HEK293 (cell line): ENCODE measurements at regions not wholly inside any gene's neighbourhood (a gene's known extent, or its start where the extent isn't known, plus 50 kb on each side); places are given as distances from the start of the nearest gene placed in this dataset.

Experiments used
- CTCF ChIA-PET: fragments of 350-600 bp; formaldehyde crosslinking; extraction: SDS; loops from one replicate; lab custom pipeline; 2021; ENCODE audit warnings: antibody characterized with exemption; lab: Yijun Ruan, JAX
- POLR2A ChIA-PET: fragments of 300-600 bp; formaldehyde crosslinking; extraction: SDS; loops from one replicate; lab custom pipeline; 2020; ENCODE audit warnings: antibody characterized with exemption, inconsistent platforms; lab: Yijun Ruan, JAX
- H3K27ac ChIP-seq: fragments of 200-500 bp; sonication (Bioruptor generic); 2 replicates; pipeline ENCODE4 v1.5.1; 2014; ENCODE audit warnings: low read depth, low read length, control low read depth, inconsistent platforms; ENCODE audit errors: extremely low read depth
- H3K36me3 ChIP-seq, 2 experiments: fragments of 200-500 bp in 1 of 2; sonication (Bioruptor generic) in 1 of 2; 1 replicate in 1 of 2; 2 replicates in 1 of 2; pipeline ENCODE4 v1.5.1; 2014 to 2017; ENCODE audit warnings: inconsistent platforms in 2 of 2, low read length in 2 of 2; ENCODE audit not compliant: control insufficient read depth in 2 of 2, insufficient read depth in 1 of 2
- H3K4me1 ChIP-seq: fragments of 200-500 bp; sonication (Bioruptor generic); 2 replicates; pipeline ENCODE4 v1.5.1; 2014; ENCODE audit warnings: mild to moderate bottlenecking, low read length, inconsistent platforms; ENCODE audit not compliant: control insufficient read depth, insufficient read depth
- H3K4me3 ChIP-seq: 2 replicates; pipeline ENCODE4 v1.5.1; 2011; ENCODE audit warnings: low read depth, mild to moderate bottlenecking, control low read depth, low read length, moderate library complexity
- H3K9me3 ChIP-seq: fragments of 200-500 bp; sonication (Bioruptor generic); 2 replicates; pipeline ENCODE4 v1.5.1; 2014; ENCODE audit warnings: low read depth, low read length, inconsistent platforms; ENCODE audit not compliant: control insufficient read depth, insufficient read depth
- ELK4 ChIP-seq: IDR thresholded peaks from 2 replicates; pipeline ENCODE4 v1.6.1; 2011; ENCODE audit warnings: mild to moderate bottlenecking, low read depth, low read length, borderline replicate concordance
- GFI1B ChIP-seq: fragments of 450-650 bp; formaldehyde crosslinking; IDR thresholded peaks from 2 replicates; pipeline ENCODE4 v1.5.1; 2016; ENCODE audit warnings: missing biosample characterization, missing genetic modification characterization
- GLI2 ChIP-seq: fragments of 450-650 bp; formaldehyde crosslinking; IDR thresholded peaks from 2 replicates; pipeline ENCODE4; 2017; ENCODE audit warnings: missing biosample characterization, missing genetic modification characterization, low read depth, borderline replicate concordance
- GLI4 ChIP-seq: fragments of 450-650 bp; formaldehyde crosslinking; IDR thresholded peaks from 2 replicates; pipeline ENCODE4 v1.5.1; 2016; ENCODE audit warnings: missing biosample characterization, missing genetic modification characterization
- INSM2 ChIP-seq: fragments of 450-650 bp; formaldehyde crosslinking; IDR thresholded peaks from 2 replicates; pipeline ENCODE4 v1.5.1; 2016; ENCODE audit warnings: missing biosample characterization, missing genetic modification characterization
- KLF7 ChIP-seq: fragments of 450-650 bp; formaldehyde crosslinking; IDR thresholded peaks from 2 replicates; pipeline ENCODE4 v1.5.1; 2016; ENCODE audit warnings: missing biosample characterization, missing genetic modification characterization, borderline replicate concordance
- KLF9 ChIP-seq: fragments of 450-650 bp; formaldehyde crosslinking; IDR thresholded peaks from 2 replicates; pipeline ENCODE4 v1.5.1; 2016; ENCODE audit warnings: missing biosample characterization, missing genetic modification characterization, low read depth
- PRDM4 ChIP-seq: fragments of 450-650 bp; formaldehyde crosslinking; IDR thresholded peaks from 2 replicates; pipeline ENCODE4 v1.5.1; 2017; ENCODE audit warnings: missing biosample characterization, missing genetic modification characterization
- ZBTB21 ChIP-seq: fragments of 450-650 bp; formaldehyde crosslinking; IDR thresholded peaks from 2 replicates; pipeline ENCODE4 v1.5.1; 2017; ENCODE audit warnings: missing biosample characterization, missing genetic modification characterization
- ZNF132 ChIP-seq: fragments of 450-650 bp; formaldehyde crosslinking; IDR thresholded peaks from 2 replicates; pipeline ENCODE4 v1.5.1; 2017; ENCODE audit warnings: missing biosample characterization, missing genetic modification characterization, borderline replicate concordance
- ZNF19 ChIP-seq: fragments of 450-650 bp; formaldehyde crosslinking; IDR thresholded peaks from 2 replicates; pipeline ENCODE4; 2016; ENCODE audit warnings: missing biosample characterization, missing genetic modification characterization, low read depth
- ZNF501 ChIP-seq: fragments of 450-650 bp; formaldehyde crosslinking; IDR thresholded peaks from 2 replicates; pipeline ENCODE4 v1.5.1; 2016; ENCODE audit warnings: missing biosample characterization, missing genetic modification characterization
- ZNF529 ChIP-seq: fragments of 450-650 bp; formaldehyde crosslinking; IDR thresholded peaks from 2 replicates; pipeline ENCODE4 v1.5.1; 2017; ENCODE audit warnings: missing genetic modification characterization, missing biosample characterization; ENCODE audit not compliant: insufficient replicate concordance
- ZNF544 ChIP-seq: fragments of 450-650 bp; formaldehyde crosslinking; IDR thresholded peaks from 2 replicates; pipeline ENCODE4 v1.5.0; 2017; ENCODE audit warnings: missing biosample characterization, missing genetic modification characterization
- ZNF558 ChIP-seq: fragments of 450-650 bp; formaldehyde crosslinking; IDR thresholded peaks from 2 replicates; pipeline ENCODE4 v1.5.1; 2016; ENCODE audit warnings: missing biosample characterization, missing genetic modification characterization
- ZNF660 ChIP-seq: fragments of 450-650 bp; IDR thresholded peaks from 2 replicates; pipeline ENCODE4 v1.5.1; 2018; ENCODE audit warnings: missing biosample characterization, mild to moderate bottlenecking, missing genetic modification characterization
- ZNF664 ChIP-seq: fragments of 450-650 bp; formaldehyde crosslinking; IDR thresholded peaks from 2 replicates; pipeline ENCODE4 v1.5.1; 2016; ENCODE audit warnings: missing biosample characterization, missing genetic modification characterization
- ZNF776 ChIP-seq: fragments of 450-650 bp; formaldehyde crosslinking; IDR thresholded peaks from 2 replicates; pipeline ENCODE4 v1.5.0; 2017; ENCODE audit warnings: missing biosample characterization, missing genetic modification characterization, borderline replicate concordance
- ZNF843 ChIP-seq: fragments of 450-650 bp; formaldehyde crosslinking; IDR thresholded peaks from 2 replicates; pipeline ENCODE4 v1.5.1; 2016; ENCODE audit warnings: missing biosample characterization, missing genetic modification characterization
- ZSCAN16 ChIP-seq: fragments of 450-650 bp; formaldehyde crosslinking; IDR thresholded peaks from 2 replicates; pipeline ENCODE4 v1.5.1; 2016; ENCODE audit warnings: missing biosample characterization, missing genetic modification characterization
- ZXDB ChIP-seq: fragments of 450-650 bp; formaldehyde crosslinking; IDR thresholded peaks from 2 replicates; pipeline ENCODE4 v1.5.1; 2016; ENCODE audit warnings: missing biosample characterization, missing genetic modification characterization
- TF ChIP-seq, protein P1 (sequence below): fragments of 450-650 bp; formaldehyde crosslinking; IDR thresholded peaks from 2 replicates; pipeline ENCODE4 v1.5.1; 2016; ENCODE audit warnings: missing biosample characterization, missing genetic modification characterization
- TF ChIP-seq, protein P2 (sequence below): fragments of 450-650 bp; formaldehyde crosslinking; IDR thresholded peaks from 2 replicates; pipeline ENCODE4 v1.5.1; 2016; ENCODE audit warnings: missing biosample characterization, missing genetic modification characterization

DNA sequence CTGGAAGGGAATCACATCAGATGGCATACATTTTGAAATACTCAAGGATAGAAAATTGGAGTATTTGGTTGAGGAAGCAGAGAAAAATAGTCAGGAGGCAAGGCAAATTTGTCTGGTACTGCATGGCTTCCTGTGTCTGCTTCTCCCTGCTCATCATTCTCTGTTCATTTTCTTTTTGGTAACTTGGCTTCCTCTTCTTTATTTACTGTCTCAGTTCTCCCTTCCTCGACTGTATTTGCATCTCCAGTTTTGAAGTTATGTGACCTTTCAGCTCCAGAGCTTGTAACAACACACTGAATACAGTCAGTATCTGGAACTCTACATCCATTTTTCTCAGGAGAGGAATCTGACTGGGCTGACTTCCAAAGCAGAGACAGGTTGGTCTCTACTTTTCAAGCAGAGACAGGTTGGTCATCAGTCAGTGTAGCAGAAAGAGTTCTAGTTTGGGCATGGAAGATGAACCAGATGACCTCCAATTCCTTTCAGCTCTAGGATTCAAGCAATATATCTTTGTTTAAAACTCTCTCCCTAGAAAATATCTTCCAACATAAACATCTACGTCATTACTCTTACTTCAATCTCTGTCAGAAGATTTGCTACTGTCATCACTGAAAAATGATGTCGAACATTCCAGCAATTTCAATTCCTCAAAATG is 571.2 kb downstream of the ADGRL2 start:
- Histone ChIP-seq H3K36me3 (no peaks in the 10 kb centered on the region), H3K27ac (no peak overlapping the region), H3K4me1 (no peaks in the 10 kb centered on the region), H3K9me3 (no peaks in the 10 kb centered on the region), H3K4me3 (no peak overlapping the region)
- CTCF ChIA-PET, result no interaction called here
- TF ChIP-seq ZNF558 (tag by site-specific recombination) (no peak), PRDM4 (no peak), ZBTB21 (tag by site-specific recombination) (no peak), ZNF501 (tag by site-specific recombination) (no peak), KLF7 (tag by site-specific recombination) (no peak), ZNF529 (tag by site-specific recombination) (no peak), ZNF544 (tag by site-specific recombination) (no peak), ZNF776 (tag by site-specific recombination) (no peak), GLI4 (no peak), ZNF664 (tag by site-specific recombination) (no peak), GFI1B (tag by site-specific recombination) (no peak), ZSCAN16 (tag by site-specific recombination) (no peak)
- TF ChIP-seq, protein P1, sequence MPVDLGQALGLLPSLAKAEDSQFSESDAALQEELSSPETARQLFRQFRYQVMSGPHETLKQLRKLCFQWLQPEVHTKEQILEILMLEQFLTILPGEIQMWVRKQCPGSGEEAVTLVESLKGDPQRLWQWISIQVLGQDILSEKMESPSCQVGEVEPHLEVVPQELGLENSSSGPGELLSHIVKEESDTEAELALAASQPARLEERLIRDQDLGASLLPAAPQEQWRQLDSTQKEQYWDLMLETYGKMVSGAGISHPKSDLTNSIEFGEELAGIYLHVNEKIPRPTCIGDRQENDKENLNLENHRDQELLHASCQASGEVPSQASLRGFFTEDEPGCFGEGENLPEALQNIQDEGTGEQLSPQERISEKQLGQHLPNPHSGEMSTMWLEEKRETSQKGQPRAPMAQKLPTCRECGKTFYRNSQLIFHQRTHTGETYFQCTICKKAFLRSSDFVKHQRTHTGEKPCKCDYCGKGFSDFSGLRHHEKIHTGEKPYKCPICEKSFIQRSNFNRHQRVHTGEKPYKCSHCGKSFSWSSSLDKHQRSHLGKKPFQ (tag by site-specific recombination), result no peak
- POLR2A ChIA-PET, result no interaction called here

DNA sequence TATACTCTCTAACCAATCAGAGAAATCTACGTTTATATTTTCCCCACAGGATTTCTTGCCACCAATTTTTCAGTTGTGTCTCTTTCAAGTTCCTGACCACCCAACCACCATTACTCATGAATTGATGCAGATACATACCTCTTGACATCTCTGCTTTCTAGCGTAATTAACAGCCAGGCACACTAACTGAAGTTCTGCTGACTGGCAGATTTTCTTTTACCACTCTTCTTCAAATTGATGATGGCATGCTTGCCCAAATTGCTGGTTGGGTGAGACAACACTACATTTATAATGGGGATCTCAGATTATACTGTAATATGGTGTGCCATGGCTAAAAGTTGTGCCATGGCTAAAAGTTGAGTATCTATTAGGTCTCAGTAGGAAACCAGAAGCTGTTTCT is 566.7 kb downstream of the ADGRL2 start:
- H3K4me1 ChIP-seq, result no peaks in the 10 kb centered on the region
- CTCF ChIA-PET, result no interaction called here
- H3K27ac ChIP-seq, result no peak overlapping the region
- H3K36me3 ChIP-seq, result no peaks in the 10 kb centered on the region
- POLR2A ChIA-PET, result no interaction called here
- H3K9me3 ChIP-seq, result no peaks in the 10 kb centered on the region
- no peak overlapping the region for H3K4me3 ChIP-seq
- no peak for TF ChIP-seq KLF7 (tag by site-specific recombination)
- no peak for TF ChIP-seq ZXDB
- TF ChIP-seq, protein P2, sequence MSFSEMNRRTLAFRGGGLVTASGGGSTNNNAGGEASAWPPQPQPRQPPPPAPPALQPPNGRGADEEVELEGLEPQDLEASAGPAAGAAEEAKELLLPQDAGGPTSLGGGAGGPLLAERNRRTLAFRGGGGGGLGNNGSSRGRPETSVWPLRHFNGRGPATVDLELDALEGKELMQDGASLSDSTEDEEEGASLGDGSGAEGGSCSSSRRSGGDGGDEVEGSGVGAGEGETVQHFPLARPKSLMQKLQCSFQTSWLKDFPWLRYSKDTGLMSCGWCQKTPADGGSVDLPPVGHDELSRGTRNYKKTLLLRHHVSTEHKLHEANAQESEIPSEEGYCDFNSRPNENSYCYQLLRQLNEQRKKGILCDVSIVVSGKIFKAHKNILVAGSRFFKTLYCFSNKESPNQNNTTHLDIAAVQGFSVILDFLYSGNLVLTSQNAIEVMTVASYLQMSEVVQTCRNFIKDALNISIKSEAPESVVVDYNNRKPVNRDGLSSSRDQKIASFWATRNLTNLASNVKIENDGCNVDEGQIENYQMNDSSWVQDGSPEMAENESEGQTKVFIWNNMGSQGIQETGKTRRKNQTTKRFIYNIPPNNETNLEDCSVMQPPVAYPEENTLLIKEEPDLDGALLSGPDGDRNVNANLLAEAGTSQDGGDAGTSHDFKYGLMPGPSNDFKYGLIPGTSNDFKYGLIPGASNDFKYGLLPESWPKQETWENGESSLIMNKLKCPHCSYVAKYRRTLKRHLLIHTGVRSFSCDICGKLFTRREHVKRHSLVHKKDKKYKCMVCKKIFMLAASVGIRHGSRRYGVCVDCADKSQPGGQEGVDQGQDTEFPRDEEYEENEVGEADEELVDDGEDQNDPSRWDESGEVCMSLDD, result no peak
- no peak for TF ChIP-seq GLI2 (tag by site-specific recombination)
- no peak for TF ChIP-seq INSM2 (tag by site-specific recombination)
- TF ChIP-seq ZNF19, result no peak
- TF ChIP-seq ZNF843, result no peak
- no peak for TF ChIP-seq KLF9 (tag by site-specific recombination)
- TF ChIP-seq ZNF660 (tag by site-specific recombination), result no peak
- TF ChIP-seq ELK4, result no peak
- TF ChIP-seq ZNF132 (tag by site-specific recombination), result no peak
